ENCODE measurements at regions not wholly inside any gene's neighbourhood (a gene's known extent, or its start where the extent isn't known, plus 50 kb on each side); places are given as distances from the start of the nearest gene placed in this dataset.

- TF ChIP-seq POLR2AphosphoS5 (IDR thresholded peaks at IDR 0.05; ENCODE audit: low read depth, low read length) (no peak), TAF1 (IDR thresholded peaks at IDR 0.05; ENCODE audit: low read depth, low read length) (no peak)
These were observed 360.8 kb upstream of the PROK2 start for GRCh38 chr3:72145506-72146380.

Data from GM12891 (cell line).